Muscle of leg (tissue), 3 donors: ENCODE measurements at regions not wholly inside any gene's neighbourhood (a gene's known extent, or its start where the extent isn't known, plus 50 kb on each side); places are given as distances from the start of the nearest gene placed in this dataset.
"Not testable (repeated sequence)": the region's sequence is repeated elsewhere in the genome, so short reads cannot be mapped to it uniquely, and the experiment has no call there.

Experiments
- DNase-seq: peaks from one replicate; pipeline ENCODE4 v3.0.0; 2013
- H3K27ac ChIP-seq: one replicate; pipeline ENCODE4 v1.5.1; 2013; ENCODE audit warnings: mild to moderate bottlenecking, low read length, control low read depth
- H3K27me3 ChIP-seq: one replicate; pipeline ENCODE4 v1.6.1; 2013; ENCODE audit warnings: low read length; ENCODE audit not compliant: control insufficient read depth, insufficient read depth
- H3K36me3 ChIP-seq: one replicate; pipeline ENCODE4 v1.6.1; 2013; ENCODE audit warnings: low read length; ENCODE audit not compliant: control insufficient read depth, insufficient read depth
- H3K4me1 ChIP-seq: one replicate; pipeline ENCODE4 v1.6.1; 2013; ENCODE audit warnings: low read length; ENCODE audit not compliant: control insufficient read depth, insufficient read depth
- H3K4me3 ChIP-seq: one replicate; pipeline ENCODE4 v1.5.1; 2013; ENCODE audit warnings: low read length, control low read depth
- H3K9me3 ChIP-seq: replicated peaks from 2 replicates; pipeline ENCODE4 v1.6.1; 2013; ENCODE audit warnings: low read depth, low read length; ENCODE audit not compliant: control insufficient read depth
- WGBS: methylation state at CpG from one replicate; pipeline ENCODE4 v1.1.5; 2013; ENCODE audit warnings: missing lambda C conversion rate; ENCODE audit not compliant: insufficient coverage; 5-methylcytosine and 5-hydroxymethylcytosine counted together

DNA sequence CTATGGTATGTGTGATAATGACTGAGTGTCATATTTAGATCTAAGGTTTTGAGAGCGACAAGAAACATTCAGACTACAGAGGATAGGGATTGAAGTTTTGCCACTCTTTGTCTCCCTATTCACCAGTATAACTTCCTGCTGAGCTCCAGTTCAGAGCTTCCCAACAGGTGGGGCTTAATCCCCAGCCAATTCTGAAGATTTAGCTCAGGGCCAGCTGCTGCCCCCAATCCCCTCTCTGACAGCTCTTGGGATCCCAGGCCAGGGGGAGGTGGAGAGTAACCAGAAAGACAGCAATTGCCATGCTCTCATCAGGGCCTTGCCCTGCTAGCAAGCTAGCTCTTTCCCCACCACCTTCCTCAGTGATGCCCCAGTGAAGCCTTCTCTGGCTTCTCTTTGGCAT, 57.8 kb downstream of the TRIL start:
- H3K4me3 ChIP-seq: no peak overlapping the region
- no CpG with 5 or more reads among the region's 1 CpG for WGBS
- H3K27ac ChIP-seq: peak overlapping the region; percentile 59
- DNase-seq: peak; percentile 73
- H3K27me3 ChIP-seq: no peaks in the 10 kb centered on the region
- H3K4me1 ChIP-seq: peaks cover 10% of the 10 kb centered on the region
- peaks cover 4% of the 10 kb centered on the region for H3K9me3 ChIP-seq
- no peaks in the 10 kb centered on the region for H3K36me3 ChIP-seq

DNA sequence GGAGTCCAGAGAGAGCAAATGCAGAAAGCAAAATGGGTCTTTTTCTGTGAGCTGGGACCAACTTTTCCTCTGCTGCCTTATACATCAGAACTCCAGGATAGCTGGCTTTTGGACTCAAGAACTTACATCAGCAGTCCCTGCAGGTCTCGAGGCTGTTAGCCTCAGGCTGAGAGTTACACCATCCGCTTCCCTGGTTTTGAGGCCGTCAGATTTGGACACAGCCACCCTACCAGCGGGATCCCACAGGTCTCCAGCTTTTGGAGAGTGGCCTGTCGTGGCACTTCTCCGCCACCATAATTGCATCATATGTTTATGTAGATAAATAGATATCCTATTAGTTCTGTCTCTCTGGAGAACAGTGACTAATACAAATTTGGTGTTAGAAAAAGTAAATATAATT, 64.2 kb downstream of the TRIL start:
- WGBS: no CpG with 5 or more reads among the region's 6 CpGs
- Histone ChIP-seq H3K36me3 (no peaks in the 10 kb centered on the region), H3K4me3 (no peak overlapping the region), H3K9me3 (peaks cover 4% of the 10 kb centered on the region), H3K4me1 (no peaks in the 10 kb centered on the region), H3K27ac (no peak overlapping the region), H3K27me3 (no peaks in the 10 kb centered on the region)
- no peak for DNase-seq

DNA sequence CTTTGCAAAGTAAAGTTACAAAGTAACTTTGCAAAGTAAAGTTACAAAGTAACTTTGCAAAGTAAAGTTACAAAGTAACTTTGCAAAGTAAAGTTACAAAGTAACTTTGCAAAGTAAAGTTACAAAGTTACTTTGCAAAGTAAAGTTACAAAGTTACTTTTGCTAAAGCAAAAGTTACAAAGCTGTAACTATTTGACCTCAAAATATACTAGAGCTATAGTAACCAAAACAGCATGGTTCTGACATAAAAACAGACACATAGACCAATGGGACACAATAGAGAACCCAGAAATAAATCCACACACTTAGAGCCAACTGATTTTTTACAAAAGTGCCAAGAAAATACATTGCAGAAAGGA, 66.3 kb downstream of the TRIL start:
- not testable (repeated sequence) for H3K9me3 ChIP-seq, H3K4me3 ChIP-seq, H3K36me3 ChIP-seq, H3K27ac ChIP-seq, H3K4me1 ChIP-seq, H3K27me3 ChIP-seq, DNase-seq

DNA sequence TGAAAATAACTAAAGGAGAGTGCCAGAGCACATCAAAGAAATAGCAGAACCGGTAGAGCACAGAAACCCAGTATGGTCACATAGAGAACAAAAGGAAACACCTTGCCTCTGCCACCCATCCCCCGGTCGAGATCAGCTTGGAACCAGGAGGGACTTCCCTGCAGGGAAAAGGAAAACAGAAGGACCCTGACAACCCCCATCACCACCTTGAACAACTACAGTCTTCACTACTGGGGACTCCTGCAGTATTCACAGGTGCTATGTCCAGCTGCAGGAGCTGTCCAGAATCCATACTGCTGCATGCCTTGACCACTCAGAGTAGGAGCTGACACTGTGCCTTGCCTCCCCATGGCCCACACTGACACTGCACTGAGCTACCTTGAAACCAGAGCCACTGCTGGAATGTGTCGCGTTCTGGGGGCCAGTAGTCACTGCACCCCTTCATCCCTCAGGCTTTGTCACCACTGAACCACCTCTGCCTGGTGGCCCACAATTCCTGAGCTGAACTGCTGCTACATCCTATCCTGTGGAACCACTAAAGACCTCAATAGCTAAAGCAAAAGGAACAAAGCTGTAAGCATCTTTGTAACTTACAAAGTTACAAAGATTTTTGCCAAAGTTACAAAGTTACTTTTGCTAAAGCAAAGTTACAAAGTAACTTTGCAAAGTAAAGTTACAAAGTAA, 66.8 kb downstream of the TRIL start:
- no peak for DNase-seq
- Histone ChIP-seq H3K9me3 (peaks cover under 1% of the 10 kb centered on the region), H3K27ac (no peak overlapping the region), H3K4me3 (no peak overlapping the region), H3K36me3 (no peaks in the 10 kb centered on the region), H3K4me1 (no peaks in the 10 kb centered on the region), H3K27me3 (no peaks in the 10 kb centered on the region)
- 57% methylated on average over 5 of the region's 5 CpGs for WGBS

DNA sequence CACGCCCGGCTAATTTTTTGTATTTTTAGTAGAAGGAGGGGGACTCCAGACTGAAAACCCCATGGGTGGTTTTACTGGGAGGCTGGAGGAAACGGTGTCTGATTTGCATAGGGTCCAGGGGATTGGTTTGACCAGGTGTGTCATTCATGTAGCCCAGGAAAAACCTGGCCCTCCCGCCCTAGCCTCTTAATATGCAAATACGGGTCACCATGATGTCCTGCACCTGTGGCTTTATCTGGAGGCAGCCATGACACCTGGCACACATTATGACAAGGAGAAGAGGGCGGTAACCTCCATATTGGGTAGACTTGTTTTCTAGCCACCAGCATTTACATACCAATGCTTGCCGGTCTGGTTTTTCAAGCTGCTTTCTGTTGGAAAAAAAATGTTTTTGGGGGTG, 68.0 kb downstream of the TRIL start:
- Histone ChIP-seq H3K36me3 (no peaks in the 10 kb centered on the region), H3K9me3 (no peaks in the 10 kb centered on the region), H3K27ac (no peak overlapping the region), H3K27me3 (no peaks in the 10 kb centered on the region), H3K4me1 (no peaks in the 10 kb centered on the region), H3K4me3 (no peak overlapping the region)
- DNase-seq: no peak
- 89% methylated on average over 2 of the region's 7 CpGs for WGBS

DNA sequence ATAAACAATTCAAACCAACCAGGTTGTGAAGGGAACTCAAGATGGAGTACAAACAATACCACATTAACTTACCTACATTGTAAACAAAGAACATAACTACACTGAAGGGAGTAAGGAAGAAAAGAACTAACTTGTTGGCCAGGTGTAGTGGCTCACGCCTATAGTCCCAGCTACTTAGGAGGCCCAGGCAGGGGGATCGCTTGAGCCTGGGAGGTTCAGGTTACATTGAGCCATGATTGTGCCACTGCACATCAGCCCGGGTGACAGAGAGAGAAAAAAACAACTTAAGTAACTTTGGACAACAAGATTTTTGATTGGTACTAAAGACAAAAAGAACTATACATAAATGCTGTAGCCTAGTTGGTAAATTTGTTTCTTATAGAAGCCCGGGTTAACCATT, 68.8 kb downstream of the TRIL start:
- no peaks in the 10 kb centered on the region for H3K36me3 ChIP-seq
- no peak overlapping the region for H3K27ac ChIP-seq
- H3K4me3 ChIP-seq: no peak overlapping the region
- H3K27me3 ChIP-seq: no peaks in the 10 kb centered on the region
- no peaks in the 10 kb centered on the region for H3K9me3 ChIP-seq
- no peaks in the 10 kb centered on the region for H3K4me1 ChIP-seq
- 33% methylated on average over 1 of the region's 4 CpGs for WGBS
- no peak for DNase-seq

DNA sequence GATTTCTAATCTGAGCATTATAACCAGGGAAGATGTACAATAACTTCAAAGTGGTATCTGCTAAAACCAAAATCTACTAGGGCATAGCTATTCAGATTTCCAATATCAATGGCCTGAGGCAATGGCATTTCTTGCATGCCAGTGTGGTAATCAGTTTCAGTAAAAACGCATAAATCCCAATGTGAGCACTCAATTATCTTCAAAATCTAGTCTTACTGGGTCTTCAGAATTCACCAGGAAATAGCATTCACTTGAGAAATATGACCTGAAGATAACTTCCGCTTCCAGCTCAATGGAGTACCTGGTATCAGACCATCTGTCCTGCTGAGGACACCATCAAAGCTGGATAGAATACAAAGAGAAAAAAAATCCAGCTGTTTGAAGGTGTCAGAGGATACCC, 72.4 kb downstream of the TRIL start:
- no peaks in the 10 kb centered on the region for H3K4me1 ChIP-seq
- H3K4me3 ChIP-seq: no peak overlapping the region
- WGBS: 92% methylated on average over 2 of the region's 2 CpGs
- H3K27ac ChIP-seq: no peak overlapping the region
- no peaks in the 10 kb centered on the region for H3K27me3 ChIP-seq
- H3K36me3 ChIP-seq: no peaks in the 10 kb centered on the region
- no peaks in the 10 kb centered on the region for H3K9me3 ChIP-seq
- no peak for DNase-seq

DNA sequence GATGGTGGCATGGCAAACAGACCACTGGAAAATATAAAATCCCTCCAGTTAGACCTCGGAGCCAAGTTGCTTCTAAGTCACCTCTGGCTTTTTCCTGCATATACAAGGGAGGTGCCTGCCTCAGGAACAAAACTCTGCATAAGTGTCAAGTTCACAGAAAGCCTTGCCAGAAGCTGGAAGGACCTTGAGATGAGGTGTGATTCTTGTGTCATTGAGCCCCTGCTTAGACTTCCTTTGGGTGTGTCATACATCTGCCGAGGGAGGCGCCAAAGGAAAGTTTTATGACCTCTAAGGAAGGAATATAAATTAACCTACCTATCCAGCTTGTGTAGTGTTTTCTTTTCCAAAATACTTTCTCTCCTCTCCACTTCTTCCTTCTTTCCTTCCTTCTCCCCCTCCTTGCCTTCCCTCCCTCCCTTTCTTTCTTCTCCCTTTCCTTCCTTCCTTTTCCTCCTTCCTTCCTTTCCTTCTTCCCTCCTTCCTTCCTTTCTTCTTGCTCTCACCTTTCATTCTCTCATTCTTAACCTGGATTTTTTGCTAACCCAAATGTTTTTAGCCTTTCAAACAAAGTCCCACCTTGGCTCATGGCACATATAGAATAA, 75.2 kb downstream of the TRIL start:
- Histone ChIP-seq H3K4me3 (no peak overlapping the region), H3K27me3 (no peaks in the 10 kb centered on the region), H3K9me3 (no peaks in the 10 kb centered on the region), H3K36me3 (no peaks in the 10 kb centered on the region), H3K4me1 (no peaks in the 10 kb centered on the region), H3K27ac (no peak overlapping the region)
- WGBS: no CpG with 5 or more reads among the region's 3 CpGs
- no peak for DNase-seq

DNA sequence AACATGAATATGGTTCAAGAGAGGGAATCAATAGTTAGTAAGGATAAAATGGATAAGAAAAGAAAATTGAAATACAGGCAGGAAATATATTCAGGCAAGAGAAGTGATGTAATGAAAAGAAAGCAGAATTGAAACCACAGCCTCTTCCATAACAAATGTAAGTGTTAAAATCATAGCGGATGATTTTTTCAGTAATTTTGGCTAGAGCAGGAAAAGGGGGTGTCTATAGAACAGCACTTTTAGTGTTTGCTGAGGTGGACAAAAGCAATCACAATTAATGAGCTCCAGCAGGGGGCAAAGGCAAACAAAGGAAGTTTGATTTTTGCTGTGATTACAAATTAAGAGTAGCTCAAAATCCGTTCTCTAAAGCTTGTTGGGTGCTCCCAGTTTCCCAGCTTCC, 79.0 kb downstream of the TRIL start:
- H3K36me3 ChIP-seq: no peaks in the 10 kb centered on the region
- DNase-seq: no peak
- no peaks in the 10 kb centered on the region for H3K4me1 ChIP-seq
- H3K27ac ChIP-seq: no peak overlapping the region
- H3K9me3 ChIP-seq: no peaks in the 10 kb centered on the region
- no peak overlapping the region for H3K4me3 ChIP-seq
- 80% methylated on average over 1 of the region's 2 CpGs for WGBS
- no peaks in the 10 kb centered on the region for H3K27me3 ChIP-seq

DNA sequence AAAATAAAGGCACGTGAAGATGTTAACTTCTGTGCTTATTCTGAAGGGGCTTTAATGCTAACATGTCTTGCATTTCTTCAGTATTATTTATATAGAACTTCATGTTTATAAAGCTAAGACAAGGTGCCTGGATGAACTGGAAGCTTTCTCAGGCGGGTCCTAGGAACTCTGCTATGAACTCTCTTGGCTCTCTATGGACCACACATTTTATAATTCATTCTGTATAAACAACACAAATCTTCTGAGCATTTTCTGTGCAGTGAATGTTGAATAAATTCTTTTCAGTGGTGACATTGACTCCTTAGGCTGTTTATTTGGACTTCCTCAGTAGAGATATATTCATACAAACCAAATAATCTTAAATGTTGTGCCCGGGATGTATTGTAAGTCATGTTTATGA, 79.6 kb downstream of the TRIL start:
- H3K27me3 ChIP-seq: no peaks in the 10 kb centered on the region
- H3K9me3 ChIP-seq: no peaks in the 10 kb centered on the region
- WGBS: no CpG with 5 or more reads among the region's 3 CpGs
- H3K36me3 ChIP-seq: no peaks in the 10 kb centered on the region
- no peaks in the 10 kb centered on the region for H3K4me1 ChIP-seq
- no peak for DNase-seq
- no peak overlapping the region for H3K27ac ChIP-seq
- H3K4me3 ChIP-seq: no peak overlapping the region
